ENCODE measurements at regions not wholly inside any gene's neighbourhood (a gene's known extent, or its start where the extent isn't known, plus 50 kb on each side); places are given as distances from the start of the nearest gene placed in this dataset.
A peak's percentile ranks its signal among the peaks of the same experiment; 100 is the strongest.
"Not testable (repeated sequence)": the region's sequence is repeated elsewhere in the genome, so short reads cannot be mapped to it uniquely, and the experiment has no call there.

DNA sequence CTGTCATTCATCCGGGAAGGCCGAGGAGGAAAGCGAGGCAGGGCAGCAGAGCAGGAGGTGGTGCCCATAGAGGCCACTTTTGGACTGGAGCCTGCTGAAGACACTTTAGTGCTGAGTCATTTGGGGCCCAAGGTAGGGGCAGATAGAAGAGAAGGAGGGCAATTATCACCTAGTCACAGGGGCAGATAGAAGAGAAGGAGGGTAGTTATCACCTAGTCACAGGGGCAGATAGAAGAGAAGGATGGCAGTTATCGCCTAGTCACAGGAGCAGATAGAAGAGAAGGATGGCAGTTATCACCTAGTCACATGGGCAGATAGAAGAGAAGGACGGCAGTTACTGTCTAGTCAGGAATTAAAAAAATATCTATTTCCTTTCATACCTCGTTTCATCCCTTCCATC, 1372.6 kb downstream of the FOXD4L5 start:
- not testable (repeated sequence) for H3K27ac ChIP-seq

DNA sequence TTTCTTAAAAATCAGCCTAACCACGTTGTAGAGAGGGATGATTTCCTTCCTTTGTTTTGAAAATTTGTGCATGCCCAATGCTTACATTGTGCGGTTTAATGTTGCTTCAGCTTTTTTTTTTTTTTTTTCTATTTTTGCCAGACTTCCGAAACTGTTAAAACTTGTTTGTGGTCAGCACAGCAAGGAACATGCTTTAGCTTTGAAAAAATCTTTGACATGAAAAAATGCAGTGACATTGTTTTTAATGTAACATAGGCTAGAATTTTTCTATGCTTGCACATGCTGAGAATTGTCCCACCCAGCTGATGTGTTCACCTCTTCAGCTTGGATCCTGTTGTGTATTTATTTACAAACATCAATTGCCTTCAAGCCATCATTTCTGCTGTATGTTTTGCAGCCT, 1375.9 kb downstream of the FOXD4L5 start:
- H3K27ac ChIP-seq = not testable (repeated sequence)

DNA sequence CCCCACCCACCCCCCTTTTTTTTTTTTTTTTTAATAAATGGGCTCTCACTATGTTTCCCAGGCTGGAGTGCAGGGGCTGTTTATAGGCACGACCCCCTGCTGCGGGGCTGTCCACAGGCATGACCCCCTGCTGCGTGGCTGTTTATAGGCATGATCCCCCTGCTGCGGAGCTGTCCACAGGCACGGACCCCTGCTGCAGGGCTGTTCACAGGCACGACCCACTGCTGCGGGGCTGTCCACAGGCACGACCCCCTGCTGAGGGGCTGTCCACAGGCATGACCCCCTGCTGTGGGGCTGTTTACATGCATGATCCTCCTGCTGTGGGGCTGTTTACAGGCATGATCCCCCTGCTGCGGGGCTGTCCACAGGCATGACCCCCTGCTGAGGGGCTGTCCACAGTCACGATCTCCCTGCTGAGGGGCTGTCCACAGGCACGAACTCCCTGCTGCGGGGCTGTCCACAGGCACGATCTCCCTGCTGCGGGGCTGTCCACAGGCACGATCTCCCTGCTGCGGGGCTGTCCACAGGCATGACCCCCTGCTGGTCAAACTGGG, 1385.3 kb downstream of the FOXD4L5 start:
- TF ChIP-seq, protein P1, sequence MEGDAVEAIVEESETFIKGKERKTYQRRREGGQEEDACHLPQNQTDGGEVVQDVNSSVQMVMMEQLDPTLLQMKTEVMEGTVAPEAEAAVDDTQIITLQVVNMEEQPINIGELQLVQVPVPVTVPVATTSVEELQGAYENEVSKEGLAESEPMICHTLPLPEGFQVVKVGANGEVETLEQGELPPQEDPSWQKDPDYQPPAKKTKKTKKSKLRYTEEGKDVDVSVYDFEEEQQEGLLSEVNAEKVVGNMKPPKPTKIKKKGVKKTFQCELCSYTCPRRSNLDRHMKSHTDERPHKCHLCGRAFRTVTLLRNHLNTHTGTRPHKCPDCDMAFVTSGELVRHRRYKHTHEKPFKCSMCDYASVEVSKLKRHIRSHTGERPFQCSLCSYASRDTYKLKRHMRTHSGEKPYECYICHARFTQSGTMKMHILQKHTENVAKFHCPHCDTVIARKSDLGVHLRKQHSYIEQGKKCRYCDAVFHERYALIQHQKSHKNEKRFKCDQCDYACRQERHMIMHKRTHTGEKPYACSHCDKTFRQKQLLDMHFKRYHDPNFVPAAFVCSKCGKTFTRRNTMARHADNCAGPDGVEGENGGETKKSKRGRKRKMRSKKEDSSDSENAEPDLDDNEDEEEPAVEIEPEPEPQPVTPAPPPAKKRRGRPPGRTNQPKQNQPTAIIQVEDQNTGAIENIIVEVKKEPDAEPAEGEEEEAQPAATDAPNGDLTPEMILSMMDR (IDR thresholded peaks at IDR 0.05) = 0 out of 2 replicates have a peak, but pooled peaks have one; percentile 5
- not testable (repeated sequence) for H3K27ac ChIP-seq

DNA sequence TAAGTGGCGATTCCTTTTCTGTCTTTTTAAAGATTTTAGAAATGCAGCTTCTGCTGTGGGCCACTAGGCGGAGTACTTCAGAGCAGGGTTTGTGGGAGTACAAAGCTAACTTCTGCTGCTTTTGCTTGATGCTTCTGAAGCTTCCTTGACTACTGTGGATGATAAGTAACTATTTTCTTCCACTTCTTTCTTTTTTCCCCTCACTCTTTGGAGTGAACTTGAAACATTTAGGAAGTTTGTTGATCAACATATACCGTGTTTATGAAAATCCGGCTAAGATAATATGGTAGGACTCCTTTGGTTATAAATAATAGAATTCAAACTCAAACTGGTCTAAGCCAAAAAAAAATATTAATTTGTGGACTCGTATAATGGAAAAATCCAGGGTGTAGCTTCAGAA, 1403.6 kb downstream of the FOXD4L5 start:
- H3K27ac ChIP-seq = not testable (repeated sequence)
- TF ChIP-seq, protein P1 (IDR thresholded peaks at IDR 0.05) = peak; percentile 38

DNA sequence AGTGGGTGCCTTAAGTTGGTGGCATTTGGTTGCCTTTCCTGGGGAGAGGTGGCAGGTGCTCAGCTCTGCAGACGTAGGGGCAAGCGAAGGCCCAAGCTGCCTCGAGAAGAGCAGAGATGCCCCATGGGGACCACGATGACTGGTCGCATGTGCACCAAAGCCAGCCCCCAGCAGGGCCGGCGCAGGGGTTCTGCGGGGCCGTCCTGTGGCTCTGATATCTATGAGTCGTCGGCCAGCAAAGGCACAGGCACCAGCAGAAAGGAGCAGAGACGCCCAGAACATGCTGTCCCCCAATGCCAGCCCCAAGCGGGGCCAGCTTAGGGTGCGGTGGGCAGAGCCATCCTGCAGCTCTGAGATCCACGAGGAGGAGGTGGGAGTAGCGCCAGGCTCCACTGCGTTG, 1408.6 kb downstream of the FOXD4L5 start:
- not testable (repeated sequence) for H3K27ac ChIP-seq

DNA sequence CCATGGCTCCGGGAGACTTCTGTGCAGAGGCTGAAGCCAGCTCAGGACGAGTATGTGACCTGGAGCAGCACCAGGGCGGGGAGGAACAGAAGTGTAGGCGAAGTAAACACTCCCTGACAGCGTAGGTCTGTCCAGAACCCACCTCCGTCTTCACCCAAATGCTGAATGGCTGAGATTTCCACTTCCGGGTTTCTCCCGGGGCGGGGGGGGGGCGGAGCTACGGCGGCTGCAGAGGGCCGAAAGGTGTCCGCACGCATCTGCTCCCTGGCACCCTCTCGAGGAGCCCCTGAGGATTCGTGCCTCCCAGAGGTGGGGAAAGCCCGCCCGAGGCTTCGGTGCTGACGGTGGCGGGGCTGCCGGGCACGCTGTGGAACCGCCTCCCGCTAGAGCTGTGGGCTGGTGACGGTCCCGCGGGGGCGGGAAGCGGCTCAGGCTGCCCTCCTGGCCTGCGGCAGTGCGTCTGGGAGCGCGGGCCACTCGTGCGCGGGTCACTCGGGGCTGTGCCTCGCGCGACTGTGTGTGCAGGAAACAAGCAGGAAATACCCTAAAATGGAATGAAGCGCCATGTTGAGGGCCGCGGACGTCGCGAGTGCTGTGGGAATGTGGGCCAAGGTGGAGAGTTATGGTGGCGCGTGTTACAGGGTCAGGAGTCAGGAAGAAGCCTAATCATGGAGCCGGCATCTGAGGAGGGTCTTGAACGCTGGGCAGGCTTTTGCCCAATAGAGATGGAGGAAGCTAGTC, 1425.4 kb downstream of the FOXD4L5 start:
- no peak for TF ChIP-seq ZFX (IDR thresholded peaks at IDR 0.05; ENCODE audit: borderline replicate concordance)
- TF ChIP-seq, protein P1 (IDR thresholded peaks at IDR 0.05) = peak; percentile 52
- H3K27ac ChIP-seq = peak overlapping the region; percentile 82

DNA sequence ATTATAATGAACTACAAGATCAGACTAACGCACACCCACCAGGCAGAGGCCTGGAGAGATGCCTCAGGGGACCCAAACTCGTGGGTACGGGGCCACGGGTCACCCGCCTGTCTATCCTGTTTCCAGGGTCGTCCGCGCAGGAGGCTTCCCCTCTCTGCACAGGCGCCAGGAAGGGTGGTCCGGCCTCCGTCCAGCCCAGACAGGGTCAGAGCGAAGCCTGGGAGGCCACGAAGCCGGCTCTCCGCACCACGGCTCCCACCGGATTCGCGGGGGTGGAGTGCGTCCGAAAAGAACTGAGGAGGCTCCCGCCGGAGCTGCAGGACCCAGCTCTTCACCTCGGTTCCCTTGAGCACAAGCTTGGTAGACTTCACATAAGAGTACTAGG, 1425.9 kb downstream of the FOXD4L5 start:
- peak overlapping the region; percentile 82 for H3K27ac ChIP-seq

DNA sequence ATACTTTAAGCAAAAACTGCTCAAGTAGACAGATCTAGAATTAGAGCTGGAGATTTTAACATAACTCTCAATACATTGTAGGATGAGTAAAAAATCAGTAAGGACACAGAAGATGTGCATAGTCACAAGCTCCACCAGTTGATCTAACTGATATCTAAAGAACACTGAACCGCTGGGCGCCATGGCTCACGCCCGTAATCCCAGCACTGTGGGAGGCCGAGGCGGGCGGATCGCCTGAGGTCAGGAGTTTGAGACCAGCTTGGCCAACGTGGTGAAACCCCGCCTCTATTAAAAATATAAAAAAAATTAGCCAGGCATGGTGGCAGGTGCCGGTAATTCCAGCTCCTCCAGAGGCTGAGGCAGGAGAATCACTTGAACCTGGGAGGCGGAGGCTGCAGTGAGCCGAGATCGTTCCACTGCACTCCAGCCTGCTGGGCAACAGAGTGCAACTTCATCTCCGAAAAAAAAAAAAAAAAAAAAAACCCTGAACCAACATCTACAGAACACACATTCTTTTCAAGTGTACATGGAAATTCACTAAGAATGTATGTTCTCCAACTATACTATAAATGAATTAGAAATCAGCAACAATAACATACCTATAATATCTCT, 1431.8 kb downstream of the FOXD4L5 start:
- H3K27ac ChIP-seq = not testable (repeated sequence)

DNA sequence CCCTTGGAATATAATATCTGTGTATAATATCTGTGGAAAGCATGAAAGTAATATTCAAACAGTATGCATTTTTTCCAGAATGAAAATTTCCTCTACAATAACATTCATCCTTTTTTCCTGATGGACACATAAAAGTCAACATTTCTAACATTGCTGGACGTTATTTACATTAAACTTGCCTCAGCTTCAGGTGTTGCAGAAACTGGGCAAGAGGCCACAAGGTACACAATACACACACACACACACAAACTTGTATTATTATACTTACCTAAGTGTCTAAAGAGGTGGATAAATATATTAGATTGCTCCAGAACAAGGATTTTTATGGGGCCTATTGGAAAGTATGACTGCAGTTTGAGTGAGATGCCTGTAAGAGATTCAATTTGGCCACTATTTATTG, 1460.2 kb downstream of the FOXD4L5 start:
- H3K27ac ChIP-seq = not testable (repeated sequence)

DNA sequence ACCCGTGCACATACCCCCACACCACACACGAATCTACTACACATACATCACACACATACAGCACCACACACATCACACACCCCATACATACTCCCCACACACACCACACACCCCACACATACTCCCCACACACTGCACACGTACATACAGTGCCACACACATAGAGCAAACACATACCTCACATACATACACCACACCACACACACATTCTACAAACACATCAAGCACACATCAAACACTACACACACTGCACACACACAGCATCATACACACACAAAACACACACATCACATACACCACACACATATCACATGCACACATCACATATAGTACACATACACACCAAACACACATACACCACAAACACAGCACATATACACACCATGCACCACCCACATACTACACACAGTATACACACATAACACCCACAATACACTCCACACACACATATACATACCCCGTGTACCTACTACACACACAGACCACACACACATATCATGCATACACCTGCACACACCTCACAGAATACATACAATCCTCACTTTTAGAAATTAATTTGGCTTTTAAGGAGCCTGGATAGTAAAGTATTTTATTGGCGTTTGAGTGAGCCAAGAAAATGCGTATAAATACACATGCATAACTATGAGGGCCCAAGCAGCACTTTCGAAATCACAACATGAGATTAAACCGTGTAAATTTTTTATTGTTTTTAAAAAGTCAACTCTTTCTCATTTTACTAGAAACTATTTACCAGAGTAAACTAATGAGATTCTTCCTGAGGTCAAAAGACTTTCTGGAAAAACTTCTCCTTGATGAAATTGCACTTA, 1461.4 kb downstream of the FOXD4L5 start:
- not testable (repeated sequence) for H3K27ac ChIP-seq

DNA sequence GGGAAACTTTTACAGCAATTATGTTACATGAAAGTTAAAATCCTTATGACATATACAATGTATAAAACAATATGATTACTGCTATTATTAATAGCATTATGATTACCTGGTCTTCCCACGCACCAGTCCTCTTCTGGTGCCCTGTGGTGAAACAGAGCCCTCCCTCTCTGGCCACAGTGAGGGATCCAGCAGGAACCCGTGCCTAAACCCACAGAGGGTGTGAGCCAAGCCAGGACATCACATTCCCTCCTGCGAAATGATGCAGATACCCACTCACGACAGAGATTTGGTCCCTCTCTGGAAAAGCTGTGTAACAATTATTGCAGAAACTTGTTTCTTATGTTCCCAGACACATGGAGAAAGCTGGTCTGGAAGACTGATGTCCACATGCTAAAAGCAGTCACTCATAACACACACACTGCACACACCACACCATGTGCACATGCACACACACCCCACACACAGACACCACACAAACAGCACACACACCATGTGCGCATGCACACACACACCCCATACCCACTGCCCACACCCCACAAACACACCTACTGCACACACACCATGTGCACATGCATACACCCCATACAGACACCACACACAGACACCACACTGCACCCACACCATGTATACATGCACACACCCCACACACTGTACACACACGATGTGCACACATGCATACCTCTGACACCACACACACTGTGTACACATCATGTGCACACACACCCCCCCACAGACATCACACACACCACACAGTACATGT, 1462.2 kb downstream of the FOXD4L5 start:
- not testable (repeated sequence) for H3K27ac ChIP-seq

DNA sequence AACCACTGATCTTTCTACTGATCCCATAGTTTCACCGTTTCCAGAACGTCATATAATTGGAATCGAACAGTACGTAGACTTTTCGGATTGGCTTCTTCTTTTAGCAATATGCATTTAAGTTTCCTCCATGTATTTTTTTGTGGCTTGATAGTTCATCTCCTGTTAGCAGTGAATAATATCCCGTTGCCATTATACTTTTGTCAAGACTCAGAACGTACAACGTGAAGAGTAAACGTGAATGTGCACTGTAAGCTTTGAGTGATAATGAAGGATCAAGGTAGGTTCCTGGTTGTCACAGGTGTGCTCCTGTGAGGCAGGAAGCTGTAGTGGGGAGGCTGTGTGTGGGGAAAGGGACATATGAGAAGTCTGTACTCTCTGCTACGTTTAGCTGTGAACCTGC, 1463.7 kb downstream of the FOXD4L5 start:
- H3K27ac ChIP-seq = not testable (repeated sequence)

DNA sequence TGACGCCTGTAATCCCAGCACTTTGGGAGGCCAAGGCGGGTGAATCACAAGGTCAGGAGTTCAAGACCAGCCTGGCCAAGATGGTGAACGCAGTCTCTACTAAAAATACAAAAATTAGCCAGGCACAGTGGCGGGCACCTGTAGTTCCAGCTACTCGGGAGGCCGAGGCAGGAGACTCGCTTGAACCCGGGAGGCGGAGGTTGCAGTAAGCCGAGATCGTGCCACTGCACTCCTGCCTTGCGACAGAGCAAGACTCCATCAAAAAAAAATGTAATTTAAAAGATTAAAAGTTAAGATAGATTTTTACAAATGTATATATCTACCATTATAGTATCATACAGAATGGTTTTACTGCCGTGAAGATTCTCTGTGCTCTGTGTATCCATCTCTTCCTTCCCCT, 1464.1 kb downstream of the FOXD4L5 start:
- not testable (repeated sequence) for H3K27ac ChIP-seq

DNA sequence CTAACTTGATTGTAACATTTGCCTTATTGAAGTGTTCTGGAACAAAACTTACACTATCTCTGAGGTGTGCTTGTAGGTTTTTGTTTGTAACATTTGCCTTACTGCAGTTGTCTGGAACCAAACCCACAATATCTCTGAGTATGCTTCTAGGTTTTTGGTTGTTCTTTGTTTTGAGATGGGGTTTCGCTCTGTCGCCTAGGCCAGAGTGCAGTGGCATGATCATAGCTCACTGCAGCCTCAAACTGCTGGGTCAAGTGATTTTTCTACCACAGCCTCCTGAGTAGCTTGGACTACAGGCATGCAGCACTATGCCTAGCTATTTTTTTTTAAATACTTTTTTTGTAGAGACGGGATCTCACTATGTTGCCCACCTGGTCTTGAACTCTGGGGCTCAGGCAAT, 1464.6 kb downstream of the FOXD4L5 start:
- not testable (repeated sequence) for H3K27ac ChIP-seq

All from 22Rv1 (cell line).